A673 (cell line): ENCODE measurements at regions not wholly inside any gene's neighbourhood (a gene's known extent, or its start where the extent isn't known, plus 50 kb on each side); places are given as distances from the start of the nearest gene placed in this dataset.

Experiments
- BruUV-seq: library from RNA; stranded (reverse); fragments of 400-500 nt; replicated peaks from 2 replicates; lab custom pipeline; 2021; lab: Mats Ljungman, UMichigan
- CTCF ChIA-PET: fragments of 300-600 bp; sonication (Branson Sonifier 250); formaldehyde crosslinking; loops from one replicate; lab custom pipeline; 2022; ENCODE audit warnings: antibody characterized with exemption; lab: Charles Lee
- POLR2A ChIA-PET: fragments of 300-600 bp; sonication (Branson Sonifier 250); formaldehyde crosslinking; loops from one replicate; lab custom pipeline; 2022; ENCODE audit warnings: antibody characterized with exemption; ENCODE audit not compliant: low non-redundant PET; lab: Charles Lee
- DNase-seq: peaks from one replicate; pipeline ENCODE4 v3.0.0-alpha.2; 2015; ENCODE audit warnings: low spot score
- H3K27ac ChIP-seq: fragments of 200-600 bp; sonication (generic); 2 replicates; pipeline ENCODE4 v1.5.1; 2016; ENCODE audit warnings: mixed run types, low read depth, mild to moderate bottlenecking, mixed read lengths, antibody characterized with exemption, low read length; ENCODE audit not compliant: poor library complexity, severe bottlenecking
- H3K27me3 ChIP-seq: fragments of 200-600 bp; sonication (generic); replicated peaks from 2 replicates; pipeline ENCODE4 v1.6.1; 2017; ENCODE audit warnings: mixed run types, low read depth, mild to moderate bottlenecking, mixed read lengths, antibody characterized with exemption, low read length; ENCODE audit not compliant: insufficient read depth, poor library complexity
- H3K36me3 ChIP-seq: fragments of 200-600 bp; sonication (generic); 2 replicates; pipeline ENCODE4 v1.6.1; 2016; ENCODE audit warnings: mixed run types, mild to moderate bottlenecking, mixed read lengths, antibody characterized with exemption, low read length; ENCODE audit not compliant: insufficient read depth, poor library complexity, severe bottlenecking
- H3K4me1 ChIP-seq: fragments of 200-600 bp; sonication (generic); 2 replicates; pipeline ENCODE4 v1.6.1; 2017; ENCODE audit warnings: mixed run types, mild to moderate bottlenecking, mixed read lengths, antibody characterized with exemption, low read length; ENCODE audit not compliant: insufficient read depth, poor library complexity, severe bottlenecking
- H3K4me3 ChIP-seq: fragments of 200-600 bp; sonication (generic); 2 replicates; pipeline ENCODE4 v1.5.1; 2016; ENCODE audit warnings: low read depth, mixed run types, mild to moderate bottlenecking, mixed read lengths, low read length; ENCODE audit not compliant: poor library complexity, severe bottlenecking
- H3K9me3 ChIP-seq: fragments of 200-600 bp; sonication (generic); 2 replicates; pipeline ENCODE4 v1.6.1; 2016; ENCODE audit warnings: mixed run types, low read depth, mild to moderate bottlenecking, mixed read lengths, antibody characterized with exemption, low read length; ENCODE audit not compliant: poor library complexity, severe bottlenecking
- CTCF ChIP-seq: fragments of 300-800, 200-600 bp; sonication (generic); conservative IDR thresholded peaks from 2 replicates; pipeline ENCODE4 v1.5.1; 2017; ENCODE audit warnings: low read depth, mild to moderate bottlenecking, antibody characterized with exemption, low read length, moderate library complexity, mixed read lengths
- EZH2 ChIP-seq: fragments of 200-600 bp; sonication (generic); IDR thresholded peaks from 2 replicates; pipeline ENCODE4 v1.6.1; 2017; ENCODE audit warnings: borderline replicate concordance, low read depth, mild to moderate bottlenecking, mixed read lengths, antibody characterized with exemption, low read length; ENCODE audit not compliant: poor library complexity, severe bottlenecking
- intact Hi-C: fragments of 100-400 bp; cut with micrococcal nuclease; formaldehyde crosslinking; loops from one replicate; pipeline ENCODE4 v1.10.0; 2022; ENCODE audit not compliant: unreplicated experiment

- Histone ChIP-seq H3K27me3 (no peaks in the 10 kb centered on the region), H3K27ac (no peak overlapping the region), H3K36me3 (no peaks in the 10 kb centered on the region), H3K9me3 (no peaks in the 10 kb centered on the region), H3K4me1 (no peaks in the 10 kb centered on the region), H3K4me3 (no peak overlapping the region)
- ChIA-PET CTCF (no interaction called here), POLR2A (no interaction called here)
- BruUV-seq, result no TSS peak
- TF ChIP-seq CTCF (no peak), EZH2 (no peak)
- intact Hi-C loops, result no loop called here
- DNase-seq, result no peak
These were observed 337.9 kb upstream of the FGF13 start for GRCh38 chrX:139049465-139049864.

- intact Hi-C loops, result no loop called here
- ChIA-PET POLR2A (no interaction called here), CTCF (no interaction called here)
- BruUV-seq, result no TSS peak
- TF ChIP-seq CTCF, result no peak
- H3K4me3 ChIP-seq, result no peak overlapping the region
- no peak overlapping the region for H3K27ac ChIP-seq
- no peaks in the 10 kb centered on the region for H3K9me3 ChIP-seq
- no peak for DNase-seq
- no peaks in the 10 kb centered on the region for H3K27me3 ChIP-seq
- H3K36me3 ChIP-seq, result no peaks in the 10 kb centered on the region
- no peaks in the 10 kb centered on the region for H3K4me1 ChIP-seq
These were observed 333.2 kb upstream of the FGF13 start for GRCh38 chrX:139044680-139045079.

DNA sequence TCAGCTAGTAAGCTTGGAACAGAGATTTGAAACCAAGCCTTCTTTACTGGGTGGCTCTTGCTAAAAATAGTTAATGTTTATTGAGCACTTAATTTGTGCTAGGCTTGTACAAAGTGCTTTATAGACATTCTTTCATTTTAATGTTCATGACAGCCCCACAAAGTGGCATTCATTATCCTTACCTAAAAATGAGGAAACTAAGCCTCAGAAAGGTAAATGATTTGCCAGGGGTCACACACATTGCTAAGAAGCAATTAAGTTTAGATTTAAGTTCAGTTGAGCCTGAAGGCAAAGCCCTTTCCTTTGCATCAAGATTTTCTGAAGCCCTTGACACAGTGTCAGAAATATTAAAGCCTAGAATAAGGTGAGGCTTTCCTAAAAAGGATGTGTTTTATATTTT lies 327.5 kb upstream of the FGF13 start:
- intact Hi-C loops, result no loop called here
- ChIA-PET POLR2A (no interaction called here), CTCF (no interaction called here)
- no peak for TF ChIP-seq EZH2
- no peak for TF ChIP-seq CTCF
- BruUV-seq, result no TSS peak
- Histone ChIP-seq H3K27ac (no peak overlapping the region), H3K4me1 (no peaks in the 10 kb centered on the region), H3K36me3 (no peaks in the 10 kb centered on the region), H3K27me3 (no peaks in the 10 kb centered on the region), H3K9me3 (no peaks in the 10 kb centered on the region), H3K4me3 (no peak overlapping the region)
- DNase-seq, result no peak
